NCI-H2107 treated with DMSO at 0.1 percent for 48 hours (cell line): ENCODE measurements at regions not wholly inside any gene's neighbourhood (a gene's known extent, or its start where the extent isn't known, plus 50 kb on each side); places are given as distances from the start of the nearest gene placed in this dataset.
"Not testable (repeated sequence)": the region's sequence is repeated elsewhere in the genome, so short reads cannot be mapped to it uniquely, and the experiment has no call there.

Experiments used
- DNase-seq: peaks from one replicate; lab custom pipeline; 2025; ENCODE audit not compliant: unreplicated experiment; lab: John Stamatoyannopoulos, UW

GRCh38 chr2:185633621-185634020 is 105.0 kb upstream of the FSIP2 start:
- no peak for DNase-seq

- no peak for DNase-seq
Measured at GRCh38 chr2:185638771-185639170, 99.8 kb upstream of the FSIP2 start.

- no peak for DNase-seq
Measured at GRCh38 chr2:185640588-185640987, 98.0 kb upstream of the FSIP2 start.

- DNase-seq: no peak
Measured at GRCh38 chr2:185643434-185643833, 95.2 kb upstream of the FSIP2 start.

- no peak for DNase-seq
Measured at GRCh38 chr2:185644828-185645227, 93.8 kb upstream of the FSIP2 start.

- DNase-seq: no peak
Measured at GRCh38 chr2:185645529-185645928, 93.1 kb upstream of the FSIP2 start.

GRCh38 chr2:185658750-185659149 is 79.9 kb upstream of the FSIP2 start:
- DNase-seq: no peak

GRCh38 chr2:185663811-185664210 is 74.8 kb upstream of the FSIP2 start:
- DNase-seq: no peak

- no peak for DNase-seq
Measured at GRCh38 chr2:185664384-185664783, 74.2 kb upstream of the FSIP2 start.

GRCh38 chr2:185665251-185665814 is 73.3 kb upstream of the FSIP2 start:
- DNase-seq: no peak

GRCh38 chr2:185667452-185667851 is 71.2 kb upstream of the FSIP2 start:
- no peak for DNase-seq

- no peak for DNase-seq
Measured at GRCh38 chr2:185668710-185669109, 69.9 kb upstream of the FSIP2 start.

GRCh38 chr2:185674232-185674631 is 64.4 kb upstream of the FSIP2 start:
- no peak for DNase-seq

- no peak for DNase-seq
Measured at GRCh38 chr2:185676316-185676715, 62.3 kb upstream of the FSIP2 start.

- not testable (repeated sequence) for DNase-seq
Measured at GRCh38 chr2:185687001-185687400, 51.6 kb upstream of the FSIP2 start.

GRCh38 chr2:185687967-185688366 is 50.6 kb upstream of the FSIP2 start:
- DNase-seq: no peak
